H54 (cell line): ENCODE measurements at regions not wholly inside any gene's neighbourhood (a gene's known extent, or its start where the extent isn't known, plus 50 kb on each side); places are given as distances from the start of the nearest gene placed in this dataset.

Experiments used
- DNase-seq: peaks from one replicate; pipeline ENCODE4 v3.0.0; 2011; ENCODE audit warnings: low spot score, mixed read lengths; ENCODE audit not compliant: insufficient read length
- FAIRE-seq: peaks from 3 replicates; lab custom pipeline; 2011; peaks lifted over from hg19 to GRCh38; lab: Jason Lieb, UNC
- POLR2A ChIP-seq: IDR thresholded peaks from 2 replicates; pipeline ENCODE4 v1.6.1; 2011; ENCODE audit warnings: low read depth, mild to moderate bottlenecking, low read length

- TF ChIP-seq POLR2A = no peak
- FAIRE-seq = no peak
- no peak for DNase-seq
Measured at GRCh38 chr17:70352834-70353233, 183.5 kb downstream of the KCNJ2 start.

- FAIRE-seq (no peak), DNase-seq (no peak)
- TF ChIP-seq POLR2A = no peak
Measured at GRCh38 chr17:70353408-70354092, 184.2 kb downstream of the KCNJ2 start.

- no peak for DNase-seq
- FAIRE-seq = no peak
- no peak for TF ChIP-seq POLR2A
Measured at GRCh38 chr17:70355185-70355584, 185.9 kb downstream of the KCNJ2 start.

GRCh38 chr17:70357190-70357589 lies 187.9 kb downstream of the KCNJ2 start:
- FAIRE-seq (no peak), DNase-seq (no peak)
- TF ChIP-seq POLR2A = no peak

GRCh38 chr17:70365091-70365583 lies 195.8 kb downstream of the KCNJ2 start:
- FAIRE-seq = no peak
- no peak for TF ChIP-seq POLR2A
- DNase-seq = no peak

- FAIRE-seq (no peak), DNase-seq (no peak)
- no peak for TF ChIP-seq POLR2A
Measured at GRCh38 chr17:70366386-70366785, 197.1 kb downstream of the KCNJ2 start.

- FAIRE-seq (no peak), DNase-seq (no peak)
- no peak for TF ChIP-seq POLR2A
Measured at GRCh38 chr17:70368011-70368410, 198.7 kb downstream of the KCNJ2 start.

- no peak for TF ChIP-seq POLR2A
Measured at GRCh38 chr17:70369391-70369790, 200.1 kb downstream of the KCNJ2 start.

GRCh38 chr17:70370816-70371215 lies 201.5 kb downstream of the KCNJ2 start:
- TF ChIP-seq POLR2A = no peak
- FAIRE-seq (no peak), DNase-seq (no peak)

More at GRCh38 chr17:70369391-70369790, 200.1 kb downstream of the KCNJ2 start:
- FAIRE-seq = no peak
- DNase-seq = no peak

GRCh38 chr17:70373369-70373768 lies 204.0 kb downstream of the KCNJ2 start:
- TF ChIP-seq POLR2A = no peak
- no peak for DNase-seq
- no peak for FAIRE-seq

GRCh38 chr17:70374496-70374895 lies 205.2 kb downstream of the KCNJ2 start:
- TF ChIP-seq POLR2A = no peak
- no peak for FAIRE-seq
- DNase-seq = no peak

GRCh38 chr17:70375406-70375805 lies 206.1 kb downstream of the KCNJ2 start:
- no peak for FAIRE-seq
- no peak for TF ChIP-seq POLR2A
- no peak for DNase-seq

GRCh38 chr17:70375813-70376770 lies 206.8 kb downstream of the KCNJ2 start:
- DNase-seq (no peak), FAIRE-seq (no peak)
- TF ChIP-seq POLR2A = no peak

- no peak for DNase-seq
- FAIRE-seq = no peak
Measured at GRCh38 chr17:70377654-70378053, 208.3 kb downstream of the KCNJ2 start.

More at GRCh38 chr17:70377654-70378053, 208.3 kb downstream of the KCNJ2 start:
- TF ChIP-seq POLR2A = no peak
